ENCODE measurements at regions not wholly inside any gene's neighbourhood (a gene's known extent, or its start where the extent isn't known, plus 50 kb on each side); places are given as distances from the start of the nearest gene placed in this dataset.

DNA sequence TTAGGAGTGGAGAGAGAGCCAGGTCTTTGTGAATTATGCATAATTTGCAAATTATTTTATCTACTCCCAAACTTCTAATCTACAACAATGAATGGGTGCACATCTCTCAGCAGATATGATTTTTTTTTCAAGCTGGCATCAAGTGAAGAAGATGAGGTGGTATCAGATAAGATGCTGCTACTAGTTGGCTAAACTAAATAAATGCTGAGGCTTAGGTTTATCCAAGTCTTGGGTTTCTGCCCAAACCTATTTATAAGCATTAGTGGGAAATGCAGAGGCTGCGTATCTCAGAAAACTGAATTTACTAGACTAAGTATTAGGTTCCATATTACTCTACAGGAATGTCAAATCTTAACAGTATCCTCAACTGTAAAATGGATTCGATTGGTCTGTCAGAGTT is 703.0 kb upstream of the CELF2 start:
- FAIRE-seq = no peak
- DNase-seq (ENCODE audit: low spot score) = no peak

DNA sequence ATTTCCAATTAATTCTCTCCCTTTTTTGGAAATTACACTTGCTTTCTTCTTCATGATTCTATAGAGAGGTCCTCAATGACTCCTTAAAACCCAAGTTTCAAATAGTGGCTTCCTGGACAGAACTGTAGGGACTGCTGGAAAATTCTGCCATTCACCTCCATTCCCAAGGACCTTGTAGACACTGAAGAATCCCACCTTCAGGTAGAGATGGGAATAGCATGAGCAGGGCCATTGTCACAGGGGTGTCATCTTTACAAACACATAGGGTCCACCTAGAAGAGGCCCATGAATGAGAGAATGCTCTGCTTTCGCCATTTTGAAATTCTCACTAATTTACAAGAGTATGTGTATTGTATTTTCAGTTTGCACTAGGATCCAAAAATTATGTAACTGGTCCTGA is 701.7 kb upstream of the CELF2 start:
- DNase-seq (ENCODE audit: low spot score) (no peak), FAIRE-seq (no peak)

DNA sequence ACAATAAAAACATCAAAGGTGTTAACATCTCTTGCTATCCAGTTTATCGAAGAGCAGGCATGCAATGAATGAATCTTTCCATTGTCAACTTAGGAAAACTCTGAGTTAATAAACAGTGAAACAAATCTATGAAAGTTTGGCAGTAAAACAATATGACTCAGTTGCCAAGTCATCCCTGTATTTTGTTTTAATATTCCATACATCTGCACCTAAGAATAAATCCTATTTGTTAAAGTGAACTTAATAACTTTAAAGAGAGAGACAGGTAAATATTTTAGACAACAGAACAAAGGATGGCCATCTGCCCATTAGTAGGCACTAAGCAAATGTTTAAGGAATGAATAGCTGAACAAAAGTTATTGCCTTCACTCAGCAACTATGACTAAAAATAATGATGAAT is 700.5 kb upstream of the CELF2 start:
- DNase-seq (ENCODE audit: low spot score) (no peak), FAIRE-seq (no peak)

DNA sequence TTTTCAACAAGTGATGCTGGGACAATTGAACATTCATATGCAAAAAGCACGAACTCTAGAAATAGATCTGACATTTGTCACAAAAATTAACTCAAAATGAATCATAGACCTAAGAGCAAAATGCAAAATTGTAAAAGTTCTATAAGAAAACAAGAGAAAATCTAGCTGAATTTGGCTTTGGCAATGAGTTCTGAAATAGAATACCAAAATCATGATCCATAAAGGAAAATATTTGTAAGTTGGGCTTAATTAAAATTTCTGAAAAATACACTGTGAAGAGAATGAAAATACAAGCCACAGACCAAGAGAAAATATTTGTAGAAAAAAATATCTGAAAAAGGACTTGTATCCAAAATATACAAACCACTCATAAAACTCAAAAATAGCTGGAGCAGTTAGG is 698.8 kb upstream of the CELF2 start:
- no peak for FAIRE-seq
- no peak for DNase-seq (ENCODE audit: low spot score)

DNA sequence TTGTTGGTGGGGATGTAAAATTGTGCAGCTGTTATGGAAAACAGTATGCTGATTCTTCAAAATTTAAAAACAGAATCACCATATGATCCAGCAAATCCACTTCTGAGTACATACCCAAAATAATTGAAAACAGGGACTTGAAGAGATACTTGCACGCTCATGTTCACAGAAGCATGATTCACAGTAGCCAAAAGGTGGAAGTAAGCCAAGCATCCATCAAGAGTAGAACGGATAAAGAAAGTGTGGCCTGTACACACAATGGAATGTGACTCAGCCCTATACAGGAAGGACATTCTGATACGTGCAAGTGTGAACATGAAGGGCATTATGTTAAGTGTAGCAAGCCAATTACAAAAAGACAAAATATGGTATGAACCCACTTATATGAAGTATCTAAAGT is 696.7 kb upstream of the CELF2 start:
- DNase-seq (ENCODE audit: low spot score) (no peak), FAIRE-seq (no peak)

DNA sequence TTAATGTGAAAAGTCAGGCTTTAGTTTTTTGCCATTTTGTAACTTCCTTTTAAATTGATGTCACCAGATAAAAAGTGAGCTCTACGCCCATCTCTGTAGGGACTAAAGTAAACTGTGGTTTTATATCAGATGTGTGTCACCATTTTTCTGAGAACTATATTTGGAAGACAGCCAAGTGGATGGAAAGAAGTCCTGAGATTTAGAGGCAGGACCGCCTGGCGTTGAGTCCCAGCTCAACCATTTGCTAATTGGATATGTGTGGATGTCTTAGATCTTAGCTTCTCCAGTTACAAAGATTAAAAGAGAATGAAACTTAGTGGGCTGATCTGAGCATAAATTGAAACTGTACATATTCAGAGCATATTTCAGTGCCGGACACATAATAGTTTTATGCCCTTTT is 691.6 kb upstream of the CELF2 start:
- DNase-seq (ENCODE audit: low spot score) = no peak

DNA sequence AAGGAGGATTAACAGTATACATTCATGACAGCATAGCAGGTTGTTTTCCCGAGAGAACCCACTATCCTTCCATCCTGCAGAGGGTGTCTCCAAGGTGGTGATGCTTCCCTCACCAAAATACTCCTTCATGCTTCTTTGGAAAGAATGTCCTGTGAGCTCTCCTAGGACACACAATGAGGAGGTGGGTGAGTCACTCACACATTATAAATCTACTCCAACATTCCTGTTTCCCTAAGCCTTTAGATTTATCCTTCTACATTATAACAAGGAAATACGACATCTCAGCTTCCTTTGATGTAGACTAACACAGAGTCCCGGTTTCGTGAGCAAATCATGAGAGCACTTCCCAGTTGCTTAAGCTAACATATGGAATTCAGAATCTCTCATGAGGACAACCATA is 689.7 kb upstream of the CELF2 start:
- FAIRE-seq = no peak
- no peak for DNase-seq (ENCODE audit: low spot score)

More for the DNA sequence above, 691.6 kb upstream of the CELF2 start:
- no peak for FAIRE-seq

DNA sequence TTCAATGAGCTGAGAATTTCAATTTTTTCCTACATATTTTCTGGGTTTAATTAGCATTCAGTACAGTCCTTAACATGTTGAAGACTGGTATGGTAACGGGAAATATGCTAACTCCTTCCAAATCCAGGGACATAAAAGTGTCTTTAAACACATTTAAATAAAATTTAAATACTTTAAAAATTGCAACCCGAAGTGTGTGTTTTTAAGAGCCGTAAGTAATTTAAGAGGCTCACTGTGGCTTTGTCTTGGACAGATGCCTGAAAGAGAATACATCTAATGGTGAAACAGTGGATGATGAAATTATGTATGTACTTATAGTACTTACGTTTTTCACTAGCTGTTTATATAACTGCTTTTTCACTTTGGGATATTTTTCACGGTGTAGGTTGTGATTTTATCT is 687.3 kb upstream of the CELF2 start:
- FAIRE-seq (no peak), DNase-seq (ENCODE audit: low spot score) (no peak)

DNA sequence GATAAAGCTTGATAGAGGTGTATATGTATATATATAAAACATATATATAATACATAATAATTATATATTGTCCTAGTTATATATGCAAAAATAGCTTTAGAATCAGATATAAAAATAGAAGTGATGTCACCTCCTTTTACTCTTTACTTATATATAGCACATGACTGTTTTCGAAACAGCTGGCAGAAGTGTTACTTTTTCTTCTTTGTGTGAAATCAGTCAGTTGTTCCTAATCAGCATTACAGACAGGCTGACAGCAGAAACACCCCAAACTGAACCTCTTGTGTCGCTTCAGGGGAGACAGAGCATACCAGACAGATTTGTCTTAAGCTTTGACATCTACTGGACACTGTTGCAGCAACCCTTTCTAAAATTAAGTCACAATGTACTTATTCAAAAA is 684.9 kb upstream of the CELF2 start:
- DNase-seq (ENCODE audit: low spot score) = no peak
- FAIRE-seq = no peak

DNA sequence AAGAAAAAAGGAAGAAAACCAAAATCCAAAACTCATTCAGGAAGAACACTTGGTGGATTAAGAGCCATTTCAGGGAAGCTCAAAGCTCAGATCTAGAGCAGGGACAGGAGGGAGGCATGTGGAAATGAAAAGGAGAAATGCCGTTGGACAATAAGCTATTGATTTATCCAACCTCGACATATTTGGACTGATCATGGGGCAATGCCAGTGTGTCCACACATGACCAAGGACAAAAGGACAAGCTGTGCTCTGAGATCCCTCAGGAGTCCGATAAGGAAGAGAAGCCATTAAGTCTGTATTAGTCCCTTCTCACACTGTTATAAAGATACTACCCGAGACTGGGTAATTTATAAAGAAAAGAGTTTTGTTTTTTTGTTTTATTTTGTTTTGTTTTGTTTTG is 684.0 kb upstream of the CELF2 start:
- FAIRE-seq (no peak), DNase-seq (ENCODE audit: low spot score) (no peak)

DNA sequence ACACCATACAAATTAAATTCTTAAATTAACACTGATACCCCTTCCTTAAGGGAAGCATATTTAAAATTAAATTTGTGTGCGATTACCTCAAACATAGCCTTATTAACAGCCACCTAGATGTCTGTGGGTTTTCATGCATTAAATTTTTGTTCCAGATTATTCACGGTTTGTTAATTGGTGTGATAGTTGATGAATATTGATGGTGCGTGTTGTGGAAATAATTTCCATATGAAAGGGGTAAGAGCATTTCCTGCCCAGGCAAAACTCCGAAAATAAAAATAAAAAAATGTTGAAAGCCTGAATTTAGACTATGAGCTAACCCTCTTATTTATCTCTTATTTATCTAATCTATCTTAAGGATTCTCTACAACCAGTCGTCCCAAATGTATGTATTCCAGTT is 679.3 kb upstream of the CELF2 start:
- FAIRE-seq (no peak), DNase-seq (ENCODE audit: low spot score) (no peak)

DNA sequence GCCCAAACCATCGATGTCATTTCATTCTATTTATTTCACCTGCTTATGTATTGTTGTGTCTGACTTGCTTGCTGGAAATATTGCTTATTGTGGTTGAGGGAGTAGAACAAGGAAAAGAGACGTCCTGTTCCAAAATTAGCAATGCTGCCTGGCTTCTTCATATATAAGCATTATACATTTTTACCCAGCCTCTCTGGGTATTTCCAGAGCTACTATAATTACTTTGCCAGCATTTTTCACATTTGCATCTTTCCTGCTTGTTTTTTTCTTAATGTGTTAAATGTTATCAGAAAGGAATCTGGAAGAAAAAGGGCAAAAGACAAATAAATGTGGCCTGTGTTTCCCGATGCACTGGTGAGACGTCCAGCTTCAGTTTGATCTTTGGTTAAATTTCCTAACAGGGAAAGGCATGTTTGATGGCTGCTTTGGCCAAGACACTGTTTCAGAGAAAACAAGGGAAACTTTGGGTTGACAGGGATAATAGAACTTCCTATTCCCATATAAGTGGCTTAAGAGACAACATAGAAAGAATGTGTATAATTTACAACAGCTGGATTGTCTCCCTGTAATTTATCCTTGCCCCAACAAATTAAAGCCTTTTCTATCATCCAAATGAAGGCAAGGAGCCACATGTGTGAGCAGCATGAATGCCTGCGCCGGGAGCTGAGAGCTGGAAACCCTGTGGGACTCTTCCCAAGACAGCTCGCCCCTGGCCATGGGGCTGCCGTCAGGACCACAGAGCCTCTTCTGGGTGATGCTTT is 671.1 kb upstream of the CELF2 start:
- FAIRE-seq (no peak), DNase-seq (ENCODE audit: low spot score) (no peak)

DNA sequence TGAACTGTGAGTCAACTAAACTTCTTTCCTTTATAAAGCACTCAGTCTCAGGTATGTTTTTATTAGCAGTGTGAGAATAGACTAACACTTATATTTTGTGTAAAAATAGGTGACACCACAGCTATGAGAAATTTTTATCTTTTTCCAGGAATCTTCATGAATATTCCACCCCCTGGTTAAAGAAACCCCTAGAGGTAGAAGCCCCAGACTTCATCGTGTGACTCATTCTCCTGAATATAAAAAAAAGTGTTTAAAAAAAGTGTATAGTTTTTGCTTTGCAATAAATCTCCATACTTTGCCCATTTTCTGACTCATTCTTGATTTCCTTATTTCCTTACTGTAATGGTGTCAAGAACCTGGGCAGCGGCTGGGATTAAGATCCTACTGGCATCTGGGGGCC is 667.6 kb upstream of the CELF2 start:
- no peak for FAIRE-seq

DNA sequence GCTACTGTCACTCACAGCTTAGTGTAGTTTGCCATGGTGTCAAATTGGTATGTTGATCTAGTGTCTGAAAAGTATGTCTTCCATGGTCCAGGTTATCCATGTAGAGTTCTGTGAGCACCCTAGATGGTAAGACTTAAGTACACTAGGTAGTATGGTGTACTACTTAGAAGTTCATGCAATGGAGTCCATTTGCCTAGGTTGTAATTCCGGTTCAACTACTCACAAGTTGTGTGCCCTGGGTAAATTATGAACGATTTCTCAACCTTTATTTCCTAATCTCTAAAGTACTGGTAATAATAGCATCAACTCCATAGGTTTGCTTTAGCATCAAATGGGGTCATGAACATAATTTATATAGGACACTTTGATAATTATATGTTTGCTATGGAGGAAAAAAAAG is 666.2 kb upstream of the CELF2 start:
- DNase-seq (ENCODE audit: low spot score) = no peak
- no peak for FAIRE-seq

More for the DNA sequence above, 667.6 kb upstream of the CELF2 start:
- DNase-seq (ENCODE audit: low spot score) = no peak

DNA sequence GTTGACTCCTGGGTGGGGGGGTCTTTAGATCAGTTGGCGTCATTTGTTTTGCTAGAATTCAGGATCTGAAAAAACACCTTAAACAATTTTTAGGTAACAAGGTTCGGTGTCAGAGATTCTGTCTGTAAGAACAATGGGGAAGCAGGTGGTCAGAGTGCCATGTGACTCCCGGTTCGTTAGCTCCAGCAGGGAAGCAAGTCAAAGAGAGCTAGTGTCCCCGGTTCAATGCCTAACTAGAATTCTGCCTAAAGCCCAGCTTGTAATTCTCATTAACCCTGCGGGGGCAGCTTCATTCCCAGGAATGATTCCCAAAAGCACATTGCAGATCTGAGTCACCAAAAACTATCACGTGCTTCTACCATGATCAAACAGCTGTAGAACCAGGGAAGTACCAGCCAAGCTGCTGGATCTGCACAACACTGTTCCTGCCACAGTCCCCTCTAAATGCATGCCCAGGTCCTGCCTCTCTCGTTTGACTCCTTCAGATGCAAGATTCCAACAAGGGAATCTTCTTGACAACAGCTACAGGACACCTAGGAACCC is 664.3 kb upstream of the CELF2 start:
- DNase-seq (ENCODE audit: low spot score) (no peak), FAIRE-seq (no peak)

DNA sequence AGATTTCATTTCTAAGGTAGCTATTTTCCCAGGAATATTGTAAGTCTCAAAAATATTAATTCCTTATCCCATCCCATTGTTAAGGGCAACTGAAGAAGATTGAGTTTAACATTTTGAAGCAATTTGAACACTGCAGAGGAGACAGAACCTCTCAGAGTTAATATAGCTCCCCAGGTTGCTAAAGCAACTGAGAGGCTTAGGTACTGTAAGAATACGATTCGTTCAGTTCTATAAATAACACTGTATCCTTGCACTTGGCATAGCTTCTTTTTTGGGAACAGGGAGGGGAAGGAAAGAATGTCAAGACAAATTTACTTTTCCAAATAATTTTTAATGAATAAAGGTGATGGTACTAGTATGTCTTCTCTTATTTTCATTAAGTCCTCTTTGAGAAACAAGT is 658.4 kb upstream of the CELF2 start:
- DNase-seq (ENCODE audit: low spot score) = no peak
- no peak for FAIRE-seq

DNA sequence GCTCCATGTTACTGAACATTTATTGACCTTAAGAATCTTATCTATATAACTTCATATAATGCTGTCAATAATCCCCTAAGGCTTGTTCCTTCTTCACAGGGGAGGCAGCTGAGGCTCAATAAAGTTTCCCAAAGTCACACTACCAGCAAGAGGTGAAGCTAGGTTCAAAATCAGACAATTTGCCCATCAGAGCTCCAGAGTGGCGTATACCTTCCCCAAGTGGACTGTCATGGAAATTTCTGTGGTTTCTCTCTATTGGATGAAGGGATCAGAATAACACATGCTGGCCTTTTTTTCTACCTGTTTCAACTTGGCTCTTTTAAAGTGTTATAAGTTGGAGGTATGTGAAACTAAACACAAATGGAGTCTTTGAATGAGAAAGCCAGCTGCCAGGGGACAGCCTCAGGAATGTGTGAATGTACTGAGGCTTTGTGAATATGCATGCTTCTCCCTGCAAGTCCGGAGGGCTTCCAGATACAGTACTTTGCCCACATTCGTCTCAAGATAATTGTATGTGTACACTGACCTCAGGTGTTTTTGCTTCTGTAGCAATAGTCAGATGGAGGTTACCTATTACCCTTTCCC is 656.3 kb upstream of the CELF2 start:
- FAIRE-seq (no peak), DNase-seq (ENCODE audit: low spot score) (no peak)

DNA sequence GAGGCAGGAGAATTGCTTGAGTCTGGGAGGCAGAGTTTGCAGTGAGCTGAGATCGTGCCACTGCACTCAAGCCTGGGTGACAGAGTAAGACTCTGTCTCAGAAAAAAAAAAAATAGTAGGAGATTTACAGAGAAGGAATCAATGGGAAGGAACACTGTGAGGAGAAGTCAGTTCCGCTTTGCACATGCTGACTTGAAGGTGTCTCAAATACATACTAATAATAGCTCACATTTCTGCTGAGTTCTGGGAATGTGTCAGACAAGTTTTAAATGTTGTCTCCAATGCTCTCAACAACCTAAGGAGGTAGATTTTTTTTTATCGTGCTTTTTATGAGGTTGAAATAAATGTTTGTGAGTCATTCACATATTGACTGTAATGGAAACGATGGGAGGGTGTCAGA is 654.9 kb upstream of the CELF2 start:
- no peak for DNase-seq (ENCODE audit: low spot score)
- no peak for FAIRE-seq

DNA sequence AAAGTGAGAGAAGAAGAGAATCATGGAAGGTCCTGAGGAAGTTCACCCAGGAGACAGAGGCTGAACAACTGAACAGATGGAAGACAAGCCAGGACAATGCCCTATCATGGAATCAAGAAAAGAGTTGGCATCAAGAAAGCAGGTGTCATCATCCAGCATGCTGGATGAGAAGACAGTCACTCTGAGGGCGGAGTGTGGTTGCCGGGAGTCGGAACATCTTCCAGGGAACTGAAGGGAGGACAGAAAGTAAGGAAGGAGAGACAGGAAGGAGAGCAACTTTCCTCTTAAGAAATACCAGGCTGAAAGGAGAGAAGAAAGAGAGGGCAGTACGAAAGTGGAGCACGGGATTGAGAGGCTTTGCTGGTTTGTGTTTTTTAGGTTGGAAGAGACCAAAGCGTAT is 654.5 kb upstream of the CELF2 start:
- no peak for FAIRE-seq
- DNase-seq (ENCODE audit: low spot score) = no peak

DNA sequence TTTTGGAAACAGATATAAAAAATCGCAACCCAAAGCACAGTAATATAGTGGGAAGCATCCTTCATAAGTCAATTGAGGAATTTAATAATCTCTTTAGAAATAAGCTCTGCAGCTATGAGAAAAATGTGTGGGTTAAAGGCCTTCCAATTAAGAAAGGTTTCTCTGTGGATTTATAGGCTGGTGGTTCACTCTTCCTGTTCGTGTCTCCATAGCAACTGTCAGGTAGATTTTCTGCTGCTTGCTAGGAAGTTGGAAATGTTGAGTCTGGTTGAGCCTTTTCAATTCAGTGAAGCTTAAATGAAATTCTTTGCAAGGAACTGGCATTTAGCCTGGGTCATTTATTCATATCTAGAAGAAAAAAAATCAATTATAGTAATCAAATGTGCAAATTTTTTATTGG is 652.8 kb upstream of the CELF2 start:
- DNase-seq (ENCODE audit: low spot score) (no peak), FAIRE-seq (no peak)

DNA sequence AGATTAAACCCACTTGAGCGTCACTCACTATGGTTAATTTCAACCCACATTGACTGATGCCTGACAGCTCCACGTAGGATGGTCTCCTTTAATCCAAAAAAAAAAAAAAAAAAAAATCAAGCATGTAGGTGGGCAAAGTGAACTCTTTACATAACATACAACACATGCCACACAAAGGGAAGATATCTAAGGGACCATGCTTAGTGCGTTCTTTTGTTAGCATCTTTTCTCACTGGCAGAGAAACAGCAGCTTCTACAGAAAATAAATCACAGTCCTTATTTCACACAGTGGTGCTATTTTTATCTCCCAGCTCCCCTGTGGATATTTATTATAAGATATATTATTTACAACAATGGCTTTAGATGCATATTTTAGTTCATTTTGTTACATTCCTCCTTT is 652.0 kb upstream of the CELF2 start:
- DNase-seq (ENCODE audit: low spot score) = no peak
- no peak for FAIRE-seq

DNA sequence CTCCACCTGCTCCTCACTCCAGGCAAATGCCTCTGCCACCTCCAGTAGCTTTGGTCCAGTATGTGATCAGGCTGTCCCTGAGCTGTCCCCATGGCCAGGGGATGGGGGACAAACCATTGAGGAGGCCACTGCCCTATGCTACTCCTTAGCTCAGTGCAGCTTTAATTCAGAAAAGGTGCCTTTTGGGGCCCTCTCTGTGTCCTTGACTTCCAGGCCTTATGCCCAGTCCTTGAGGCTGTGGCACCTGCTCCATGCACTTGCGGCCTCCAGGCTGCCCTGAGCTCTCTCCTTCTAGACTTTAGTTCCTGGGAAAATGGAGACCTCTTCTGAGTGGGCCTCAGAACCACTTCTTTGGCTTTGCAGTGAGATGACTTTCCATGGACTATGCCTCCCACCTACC is 650.8 kb upstream of the CELF2 start:
- FAIRE-seq = no peak
- DNase-seq (ENCODE audit: low spot score) = no peak

DNA sequence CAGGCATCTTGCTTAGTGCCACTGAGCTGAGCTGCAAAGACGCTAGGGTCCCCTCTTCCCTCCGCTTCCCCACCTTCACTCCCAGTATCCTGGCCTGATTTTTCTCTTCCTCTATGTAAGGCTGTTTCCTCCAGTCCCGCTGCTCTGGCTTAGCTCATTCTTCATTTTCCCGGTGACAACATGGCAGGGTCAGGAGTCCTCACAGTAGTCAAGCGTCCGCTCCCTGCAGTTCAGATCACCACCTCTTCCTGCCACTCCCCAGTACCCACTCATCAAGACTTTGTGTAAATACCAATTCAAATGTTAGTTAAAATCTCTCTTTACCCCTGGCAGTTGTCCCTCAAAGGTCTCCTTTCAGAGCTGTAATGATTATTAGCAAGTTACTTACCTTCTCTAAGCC is 650.4 kb upstream of the CELF2 start:
- FAIRE-seq = no peak

More for the DNA sequence above, 650.4 kb upstream of the CELF2 start:
- no peak for DNase-seq (ENCODE audit: low spot score)

Data from RCC 7860 (cell line).